ENCODE measurements at regions not wholly inside any gene's neighbourhood (a gene's known extent, or its start where the extent isn't known, plus 50 kb on each side); places are given as distances from the start of the nearest gene placed in this dataset.

DNA sequence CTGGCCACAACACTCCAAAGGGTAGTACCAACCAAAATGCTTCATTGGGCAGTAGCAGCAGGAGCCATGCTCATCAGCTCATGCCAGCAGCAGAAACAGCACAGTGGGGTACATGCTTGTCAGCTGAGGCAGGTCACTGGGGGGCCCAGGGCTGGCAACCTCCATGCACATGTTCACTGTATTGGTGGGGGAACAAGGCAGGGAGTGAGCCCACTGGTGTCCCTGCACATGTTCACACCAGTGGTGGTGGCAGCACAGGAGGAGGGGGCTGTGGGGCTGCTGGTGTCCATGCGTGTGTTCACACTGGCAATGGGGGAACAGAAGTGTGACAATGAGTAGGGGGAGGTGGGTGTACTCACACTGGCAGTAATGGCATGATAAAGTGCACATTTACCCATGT, 254.3 kb upstream of the KIF2A start:
- Histone ChIP-seq H3K27me3 (replicated peaks; ENCODE audit: insufficient read depth, low read length) (no peaks in the 10 kb centered on the region), H3K9me3 (replicated peaks; ENCODE audit: insufficient read depth, low read length) (no peaks in the 10 kb centered on the region)

DNA sequence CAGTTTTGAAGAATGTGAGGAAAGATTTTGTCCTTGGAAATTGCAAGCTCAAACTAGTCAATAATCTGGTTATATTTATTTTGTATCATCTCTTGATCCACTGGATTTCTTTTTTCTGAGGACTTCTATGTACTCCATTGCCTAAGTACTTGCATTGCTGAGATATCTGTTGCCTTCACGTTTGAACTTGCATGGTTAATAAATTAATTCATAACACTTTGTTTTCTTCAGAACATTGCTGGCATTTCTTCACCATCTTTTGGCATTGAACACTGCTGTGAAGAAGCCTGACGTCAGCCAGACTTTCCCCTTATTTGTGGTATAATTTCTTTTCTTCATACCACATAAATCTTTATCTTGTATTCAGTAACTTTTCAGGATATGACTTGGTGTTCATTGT, 246.0 kb upstream of the KIF2A start:
- Histone ChIP-seq H3K27ac (ENCODE audit: low read length) (no peak overlapping the region), H4K20me1 (ENCODE audit: insufficient read depth, low read length) (no peaks in the 10 kb centered on the region), H3K4me3 (ENCODE audit: low read length) (no peak overlapping the region), H3K9me2 (replicated peaks; ENCODE audit: insufficient read depth, low read length) (no peaks in the 10 kb centered on the region), H3K4me2 (ENCODE audit: low read depth, low read length) (no peak overlapping the region), H3K27me3 (replicated peaks; ENCODE audit: insufficient read depth, low read length) (no peaks in the 10 kb centered on the region), H2AFZ (ENCODE audit: low read length) (no peak overlapping the region), H3K9ac (ENCODE audit: low read length) (no peak overlapping the region), H3K79me2 (ENCODE audit: low read length) (no peaks in the 10 kb centered on the region), H3K9me3 (replicated peaks; ENCODE audit: insufficient read depth, low read length) (no peaks in the 10 kb centered on the region), H3F3A (ENCODE audit: insufficient read depth, low read length) (no peaks in the 10 kb centered on the region), H3K4me1 (ENCODE audit: low read length) (no peaks in the 10 kb centered on the region), H3K36me3 (replicated peaks; ENCODE audit: insufficient read depth, low read length) (no peaks in the 10 kb centered on the region)
- no peak for TF ChIP-seq EZH2 (optimal IDR thresholded peaks at IDR 0.05; ENCODE audit: low read depth, low read length)
- TF ChIP-seq CTCF (IDR thresholded peaks at IDR 0.05; ENCODE audit: low read length): no peak
- TF ChIP-seq EZH2phosphoT487 (IDR thresholded peaks at IDR 0.05; ENCODE audit: low read length): no peak
- DNase-seq: no peak

More for the DNA sequence above, 254.3 kb upstream of the KIF2A start:
- Histone ChIP-seq H3F3A (ENCODE audit: insufficient read depth, low read length) (no peaks in the 10 kb centered on the region), H3K79me2 (ENCODE audit: low read length) (no peaks in the 10 kb centered on the region), H3K9ac (ENCODE audit: low read length) (no peak overlapping the region), H2AFZ (ENCODE audit: low read length) (no peak overlapping the region), H4K20me1 (ENCODE audit: insufficient read depth, low read length) (no peaks in the 10 kb centered on the region), H3K4me1 (ENCODE audit: low read length) (no peaks in the 10 kb centered on the region), H3K27ac (ENCODE audit: low read length) (no peak overlapping the region), H3K9me2 (replicated peaks; ENCODE audit: insufficient read depth, low read length) (no peaks in the 10 kb centered on the region), H3K4me3 (ENCODE audit: low read length) (no peak overlapping the region), H3K4me2 (ENCODE audit: low read depth, low read length) (no peak overlapping the region), H3K36me3 (replicated peaks; ENCODE audit: insufficient read depth, low read length) (no peaks in the 10 kb centered on the region)
- no peak for DNase-seq
- TF ChIP-seq EZH2phosphoT487 (IDR thresholded peaks at IDR 0.05; ENCODE audit: low read length) (no peak), CTCF (IDR thresholded peaks at IDR 0.05; ENCODE audit: low read length) (no peak), EZH2 (optimal IDR thresholded peaks at IDR 0.05; ENCODE audit: low read depth, low read length) (no peak)

DNA sequence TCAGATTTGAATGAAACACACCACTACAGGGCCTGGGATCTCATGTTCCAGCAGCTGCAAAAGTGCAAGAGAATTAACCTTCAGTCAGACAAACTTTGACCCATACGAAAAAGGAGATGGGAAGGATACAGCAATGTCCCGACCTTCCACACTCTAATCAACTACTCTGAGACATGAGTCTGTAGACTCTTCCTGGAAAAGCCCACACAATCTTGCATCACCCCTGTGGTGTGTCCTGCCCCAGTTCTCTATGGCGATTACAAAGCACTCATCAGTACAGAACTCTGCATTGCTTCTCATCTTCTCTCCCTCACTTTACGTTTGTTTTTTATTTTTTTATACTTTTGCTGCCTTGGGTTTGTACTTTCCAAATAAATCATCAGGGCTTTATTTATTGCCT, 241.0 kb upstream of the KIF2A start:
- no peak for TF ChIP-seq EZH2phosphoT487 (IDR thresholded peaks at IDR 0.05; ENCODE audit: low read length)
- Histone ChIP-seq H3F3A (ENCODE audit: insufficient read depth, low read length) (no peaks in the 10 kb centered on the region), H3K4me3 (ENCODE audit: low read length) (no peak overlapping the region), H3K4me2 (ENCODE audit: low read depth, low read length) (no peak overlapping the region), H3K36me3 (replicated peaks; ENCODE audit: insufficient read depth, low read length) (no peaks in the 10 kb centered on the region), H4K20me1 (ENCODE audit: insufficient read depth, low read length) (no peaks in the 10 kb centered on the region), H3K27me3 (replicated peaks; ENCODE audit: insufficient read depth, low read length) (no peaks in the 10 kb centered on the region), H3K9ac (ENCODE audit: low read length) (no peak overlapping the region), H3K79me2 (ENCODE audit: low read length) (no peaks in the 10 kb centered on the region), H3K4me1 (ENCODE audit: low read length) (no peaks in the 10 kb centered on the region), H3K27ac (ENCODE audit: low read length) (no peak overlapping the region), H3K9me2 (replicated peaks; ENCODE audit: insufficient read depth, low read length) (no peaks in the 10 kb centered on the region), H3K9me3 (replicated peaks; ENCODE audit: insufficient read depth, low read length) (no peaks in the 10 kb centered on the region), H2AFZ (ENCODE audit: low read length) (no peak overlapping the region)
- DNase-seq: no peak

GRCh38 chr5:62066761-62067277, 239.2 kb upstream of the KIF2A start:
- H3K9me3 ChIP-seq (replicated peaks; ENCODE audit: insufficient read depth, low read length): no peaks in the 10 kb centered on the region
- H3K27me3 ChIP-seq (replicated peaks; ENCODE audit: insufficient read depth, low read length): no peaks in the 10 kb centered on the region
- H3K4me3 ChIP-seq (ENCODE audit: low read length): no peak overlapping the region
- H3K9me2 ChIP-seq (replicated peaks; ENCODE audit: insufficient read depth, low read length): no peaks in the 10 kb centered on the region
- no peak overlapping the region for H3K9ac ChIP-seq (ENCODE audit: low read length)
- no peak overlapping the region for H2AFZ ChIP-seq (ENCODE audit: low read length)
- H4K20me1 ChIP-seq (ENCODE audit: insufficient read depth, low read length): no peaks in the 10 kb centered on the region
- no peaks in the 10 kb centered on the region for H3K4me1 ChIP-seq (ENCODE audit: low read length)
- no peak for DNase-seq
- H3K4me2 ChIP-seq (ENCODE audit: low read depth, low read length): no peak overlapping the region
- no peaks in the 10 kb centered on the region for H3F3A ChIP-seq (ENCODE audit: insufficient read depth, low read length)
- H3K36me3 ChIP-seq (replicated peaks; ENCODE audit: insufficient read depth, low read length): no peaks in the 10 kb centered on the region
- H3K27ac ChIP-seq (ENCODE audit: low read length): no peak overlapping the region
- no peak for TF ChIP-seq CTCF (IDR thresholded peaks at IDR 0.05; ENCODE audit: low read length)
- TF ChIP-seq EZH2 (optimal IDR thresholded peaks at IDR 0.05; ENCODE audit: low read depth, low read length): no peak
- no peak for TF ChIP-seq EZH2phosphoT487 (IDR thresholded peaks at IDR 0.05; ENCODE audit: low read length)
- no peaks in the 10 kb centered on the region for H3K79me2 ChIP-seq (ENCODE audit: low read length)
